HG02970 (cell line): ENCODE measurements at regions not wholly inside any gene's neighbourhood (a gene's known extent, or its start where the extent isn't known, plus 50 kb on each side); places are given as distances from the start of the nearest gene placed in this dataset.
"Not testable (repeated sequence)": the region's sequence is repeated elsewhere in the genome, so short reads cannot be mapped to it uniquely, and the experiment has no call there.

Experiments used
- ATAC-seq: cut with Tn5 transposase; IDR thresholded peaks from one replicate; pipeline ENCODE4 v1.9.1; 2021; ENCODE audit warnings: mild to moderate bottlenecking, moderate library complexity, moderate number of reproducible peaks; ENCODE audit not compliant: unreplicated experiment, low FRiP score

GRCh38 chr9:102941868-102942267 lies 53.3 kb upstream of the CYLC2 start:
- ATAC-seq, result no peak

DNA sequence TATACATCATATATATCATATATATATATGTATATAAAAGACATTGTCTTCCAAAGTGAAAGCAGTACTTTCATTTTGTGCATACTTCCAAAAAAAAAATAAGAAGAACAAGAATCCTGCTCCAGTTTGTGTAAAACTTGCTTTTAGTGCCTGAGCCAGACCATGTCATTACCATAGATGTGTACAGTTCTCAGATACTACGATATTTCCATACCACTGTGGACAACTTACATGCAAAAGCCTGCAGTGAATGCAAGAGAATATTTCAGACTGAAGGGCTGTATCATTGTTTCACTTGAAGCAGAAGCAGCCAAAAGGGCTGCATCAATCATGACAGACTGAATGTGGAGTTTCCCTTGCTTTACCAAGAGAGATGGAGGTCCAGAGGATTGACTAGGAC lies 72.6 kb upstream of the CYLC2 start:
- no peak for ATAC-seq

- ATAC-seq, result no peak
Observed at GRCh38 chr9:102911185-102911584, 83.9 kb upstream of the CYLC2 start.

- not testable (repeated sequence) for ATAC-seq
Observed at GRCh38 chr9:102905795-102906194, 89.3 kb upstream of the CYLC2 start.

- no peak for ATAC-seq
Observed at GRCh38 chr9:102892025-102892424, 103.1 kb upstream of the CYLC2 start.

DNA sequence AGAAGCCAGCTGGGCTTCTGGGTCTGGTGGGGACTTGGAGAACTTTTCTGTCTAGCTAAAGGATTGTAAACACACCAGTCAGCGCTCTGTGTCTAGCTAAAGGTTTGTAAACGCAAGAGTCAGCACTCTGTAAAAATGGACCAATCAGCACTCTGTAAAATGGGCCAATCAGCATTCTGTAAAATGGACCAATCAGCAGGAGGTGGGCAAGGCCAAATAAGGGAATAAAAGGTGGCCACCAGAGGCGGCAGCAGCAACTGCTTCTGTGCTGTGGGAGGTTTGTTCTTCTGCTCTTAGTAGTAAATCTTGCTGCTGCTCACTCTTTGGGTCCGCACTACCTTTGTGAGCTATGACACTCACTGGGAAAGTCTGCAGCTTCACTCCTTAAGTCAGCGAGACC lies 106.4 kb upstream of the CYLC2 start:
- not testable (repeated sequence) for ATAC-seq

GRCh38 chr9:102875687-102876086 lies 119.4 kb upstream of the CYLC2 start:
- no peak for ATAC-seq

GRCh38 chr9:102867488-102867887 lies 127.6 kb upstream of the CYLC2 start:
- ATAC-seq, result no peak

DNA sequence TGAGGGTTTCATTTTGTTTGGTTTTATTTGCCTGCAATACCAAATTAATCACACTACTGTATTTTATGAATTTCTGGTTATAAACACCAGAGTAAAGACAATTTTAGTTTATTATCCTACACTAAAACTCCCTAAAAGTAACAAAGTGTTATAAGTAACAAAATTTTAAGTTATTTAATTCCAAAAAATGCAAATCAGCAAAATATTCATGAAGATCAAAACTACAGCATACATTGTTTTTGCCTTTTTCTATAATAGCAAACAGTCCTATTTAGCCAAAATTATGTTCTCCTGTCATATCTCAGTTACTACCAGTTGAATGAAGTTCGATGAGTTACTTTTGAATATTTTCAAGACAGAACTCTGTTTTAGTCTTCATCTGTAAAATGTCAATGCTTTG lies 132.7 kb upstream of the CYLC2 start:
- ATAC-seq, result no peak

- no peak for ATAC-seq
Observed at GRCh38 chr9:102855641-102856040, 139.5 kb upstream of the CYLC2 start.

DNA sequence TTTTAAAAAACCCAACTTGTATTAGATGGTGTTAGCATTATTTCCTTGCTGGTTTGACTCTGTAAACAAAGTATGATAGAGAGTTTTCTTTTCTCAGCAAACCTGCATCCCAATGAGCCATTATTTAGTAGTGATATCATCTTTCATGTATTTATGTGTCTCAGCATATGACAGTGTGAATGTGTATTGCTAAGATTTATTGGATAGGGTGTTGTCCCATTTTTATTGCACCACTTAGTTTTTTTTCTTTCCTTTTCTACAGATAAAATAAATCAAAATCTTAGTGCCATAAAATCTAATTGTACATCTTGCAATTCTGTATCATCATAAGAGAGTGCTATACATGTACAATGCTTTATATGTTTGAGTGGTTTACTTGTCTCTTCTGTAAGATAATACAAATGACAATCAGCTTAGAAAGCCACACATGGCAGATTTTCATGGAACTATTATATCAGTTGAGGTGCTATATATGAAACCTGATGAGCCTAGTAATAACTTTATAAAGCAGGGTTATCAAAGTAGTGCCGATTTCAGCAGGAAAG lies 149.2 kb upstream of the CYLC2 start:
- ATAC-seq, result no peak

DNA sequence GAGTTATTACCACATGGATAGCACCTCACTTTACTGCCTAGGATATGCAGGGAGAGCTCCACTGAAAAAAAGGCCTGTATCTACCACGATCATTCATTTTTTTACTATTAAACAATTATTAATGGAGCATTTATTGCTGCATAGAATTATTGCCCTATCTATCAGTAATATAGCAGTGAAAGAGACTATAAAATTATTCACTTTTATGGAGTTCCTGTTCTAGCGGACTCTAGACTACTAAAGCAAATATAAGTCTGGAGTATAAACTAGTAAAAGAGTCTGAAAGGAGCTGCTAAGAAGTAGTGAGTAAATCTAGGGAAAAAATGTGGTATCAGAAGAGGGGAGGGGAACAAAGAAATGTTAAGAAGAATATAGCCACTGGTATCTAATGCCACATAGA lies 150.4 kb upstream of the CYLC2 start:
- ATAC-seq, result no peak

GRCh38 chr9:102842423-102842822 lies 152.7 kb upstream of the CYLC2 start:
- ATAC-seq, result no peak

DNA sequence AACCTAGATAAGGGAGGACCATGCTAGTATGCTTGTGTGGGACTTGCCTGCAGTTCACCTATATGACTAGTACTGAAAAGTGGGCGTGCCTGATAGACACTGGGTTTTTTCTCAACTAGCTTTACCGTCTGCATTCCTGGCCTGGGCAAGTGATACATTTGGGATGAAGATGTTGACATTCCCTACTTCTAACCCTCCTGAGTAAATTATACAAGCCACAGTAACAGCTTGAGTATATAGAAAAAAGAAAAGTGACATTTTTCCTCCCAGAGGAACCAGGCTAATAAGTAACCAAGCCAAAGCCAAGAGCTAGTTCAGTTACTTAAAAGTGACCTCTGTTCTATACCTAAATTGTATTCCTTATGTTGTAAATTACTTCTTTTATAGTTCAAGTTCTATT lies 153.8 kb upstream of the CYLC2 start:
- no peak for ATAC-seq

DNA sequence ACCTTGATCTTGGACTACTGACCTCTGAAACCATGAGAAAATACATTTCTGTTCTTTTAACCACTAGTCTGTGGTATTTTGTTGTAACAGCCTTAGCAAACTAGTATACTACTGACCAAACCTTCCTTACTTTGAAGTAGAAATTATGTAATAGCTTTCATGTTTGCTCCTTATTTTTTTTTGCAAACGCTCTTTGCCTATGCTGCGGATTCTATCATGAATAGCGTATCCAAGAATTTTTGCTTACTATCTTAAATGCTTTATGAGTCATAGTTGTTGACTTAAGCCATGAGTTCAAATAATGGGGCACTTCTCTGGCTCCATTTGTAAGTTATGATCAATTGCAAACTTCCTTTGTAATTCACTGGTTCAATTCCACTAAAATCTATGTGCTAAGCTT lies 154.8 kb upstream of the CYLC2 start:
- ATAC-seq, result no peak

DNA sequence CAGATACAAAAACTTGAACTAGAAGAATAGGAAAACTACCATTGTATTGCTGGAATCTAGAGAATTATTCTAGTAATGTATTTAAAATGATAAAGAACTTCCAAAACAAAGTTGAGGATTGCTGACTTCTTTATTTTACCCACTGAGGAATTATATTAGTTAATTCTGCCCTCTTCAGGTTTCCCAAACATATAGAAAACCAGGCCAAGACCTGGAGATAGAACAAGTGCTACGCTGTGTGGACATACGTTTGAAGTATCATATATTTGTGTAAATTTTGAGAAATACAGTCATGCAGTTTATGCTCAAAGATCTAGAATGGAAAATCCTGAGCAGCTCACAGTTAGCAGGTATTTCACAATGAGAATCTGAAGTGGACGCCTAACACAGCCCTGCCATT lies 162.3 kb upstream of the CYLC2 start:
- no peak for ATAC-seq

GRCh38 chr9:102796244-102796643 lies 198.9 kb upstream of the CYLC2 start:
- no peak for ATAC-seq

DNA sequence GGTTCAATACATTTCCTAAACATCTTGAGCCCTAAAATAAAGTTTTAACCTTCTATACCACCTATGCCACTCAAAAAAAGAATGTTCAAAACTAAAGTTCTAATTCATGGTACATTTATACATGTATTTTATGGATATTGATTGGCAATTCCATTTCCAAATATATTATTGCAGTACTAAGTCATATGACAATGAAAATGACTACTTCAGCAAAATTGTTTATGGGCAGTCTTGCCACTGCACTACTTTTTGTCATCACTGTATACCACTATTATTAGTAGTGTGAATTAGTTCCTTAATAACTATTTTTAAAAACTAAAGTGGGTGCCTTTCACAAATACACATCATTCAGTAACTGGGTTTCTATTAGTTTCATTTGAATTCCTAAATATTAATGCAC lies 199.6 kb upstream of the CYLC2 start:
- ATAC-seq, result no peak

GRCh38 chr9:102779356-102779755 lies 215.8 kb upstream of the CYLC2 start:
- no peak for ATAC-seq

DNA sequence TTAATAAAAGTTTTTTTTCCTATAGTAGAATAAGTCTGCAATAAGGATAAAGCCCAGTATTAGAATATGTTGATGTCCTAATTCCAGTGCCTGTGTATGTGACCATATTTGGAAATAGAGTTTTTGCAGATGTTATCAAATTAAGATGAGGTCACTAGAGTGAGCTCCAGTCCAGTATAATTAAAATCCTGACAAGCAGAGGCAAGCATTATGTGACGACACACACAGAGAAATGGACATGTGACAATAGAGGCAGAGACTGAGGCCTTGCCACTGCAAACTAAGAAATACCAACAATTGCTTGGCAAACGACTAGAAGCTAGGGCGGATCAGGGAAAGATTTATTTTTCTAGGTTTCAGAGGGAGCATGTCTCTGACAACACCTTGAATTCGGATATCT lies 216.4 kb upstream of the CYLC2 start:
- no peak for ATAC-seq

GRCh38 chr9:102770704-102771103 lies 224.4 kb upstream of the CYLC2 start:
- no peak for ATAC-seq

GRCh38 chr9:102769307-102769706 lies 225.8 kb upstream of the CYLC2 start:
- ATAC-seq, result no peak

GRCh38 chr9:102768002-102768401 lies 227.1 kb upstream of the CYLC2 start:
- ATAC-seq, result no peak
